NCI-H345 treated with DMSO at 0.1 percent for 48 hours (cell line): ENCODE measurements at regions not wholly inside any gene's neighbourhood (a gene's known extent, or its start where the extent isn't known, plus 50 kb on each side); places are given as distances from the start of the nearest gene placed in this dataset.
A peak's percentile ranks its signal among the peaks of the same experiment; 100 is the strongest.

Source experiments
- DNase-seq: peaks from one replicate; lab custom pipeline; 2025; ENCODE audit not compliant: unreplicated experiment; lab: John Stamatoyannopoulos, UW

DNA sequence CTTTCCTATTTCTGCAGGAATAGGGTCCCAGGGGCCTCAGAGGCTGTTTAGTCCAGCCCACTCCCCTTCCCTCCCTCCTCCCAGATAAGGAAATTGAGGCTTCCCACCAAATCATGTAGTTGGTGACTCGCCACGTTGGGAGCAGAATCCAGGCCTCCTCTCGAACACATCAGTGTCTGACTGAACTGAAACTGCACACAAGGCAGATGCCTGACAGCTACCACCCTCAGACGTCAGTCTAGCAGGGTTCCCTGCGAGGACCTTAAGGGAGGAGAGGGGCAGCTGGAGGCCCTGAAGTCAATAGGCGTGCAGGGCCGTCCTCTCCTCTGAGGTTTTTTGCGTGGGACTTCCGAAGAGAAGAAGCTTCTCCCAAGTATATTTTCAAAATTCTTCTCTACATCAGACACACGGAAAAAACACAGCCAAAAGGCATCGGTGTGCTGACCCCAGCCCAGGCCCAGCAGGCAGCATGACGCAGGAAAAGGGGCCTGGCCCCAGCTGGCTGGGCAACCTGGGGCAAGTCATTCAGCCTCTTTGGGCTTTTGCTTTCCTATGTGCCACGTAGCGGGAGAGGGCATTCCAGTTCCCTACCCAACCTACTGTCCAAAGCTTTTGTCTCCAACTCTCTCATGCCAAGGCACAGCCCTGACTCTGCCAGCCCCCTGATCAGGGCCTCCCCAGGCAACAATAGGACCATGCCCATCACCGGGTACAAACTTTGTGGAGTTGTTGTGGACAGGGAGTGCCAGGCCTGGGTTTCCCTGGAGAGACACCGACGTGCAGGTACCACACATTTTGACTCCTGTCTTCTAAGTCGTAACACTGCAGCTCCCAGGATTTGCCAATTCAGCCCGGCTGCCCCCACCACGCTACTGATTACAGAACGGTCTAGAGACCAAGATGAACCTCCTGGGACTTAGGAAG lies 283.1 kb downstream of the XXYLT1 start:
- DNase-seq: no peak

DNA sequence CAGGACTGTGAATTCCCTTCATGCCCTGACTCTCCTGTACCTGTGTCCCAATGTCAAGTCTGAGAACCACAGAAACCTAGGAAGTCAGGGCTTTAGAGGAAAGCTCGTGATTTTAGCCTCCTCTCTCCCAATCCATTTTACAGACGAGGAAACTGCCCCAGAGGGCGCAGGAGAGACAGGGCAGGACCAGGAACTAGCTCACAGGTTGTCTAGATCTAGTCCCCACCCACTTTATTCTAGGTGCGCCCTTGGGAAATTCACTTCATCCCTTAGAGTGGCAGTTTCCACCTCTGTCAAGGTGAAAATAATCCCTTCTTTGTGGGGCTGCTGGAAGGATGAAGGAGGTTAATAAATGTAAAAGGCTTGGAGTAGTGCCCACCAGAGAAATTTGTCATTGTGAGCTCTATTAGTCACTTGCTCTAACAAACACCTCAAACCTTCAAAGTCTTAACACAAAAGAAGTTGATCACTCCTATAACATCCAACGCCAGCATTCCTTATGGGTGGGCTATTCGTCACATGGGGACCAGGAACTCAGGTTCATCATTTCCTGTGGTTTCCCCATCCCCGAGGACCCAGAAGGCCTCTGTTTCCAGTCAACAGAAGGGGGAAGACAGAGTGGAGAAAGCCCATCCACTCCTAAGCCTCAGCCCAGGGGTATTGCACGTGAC lies 282.3 kb downstream of the XXYLT1 start:
- DNase-seq: no peak

DNA sequence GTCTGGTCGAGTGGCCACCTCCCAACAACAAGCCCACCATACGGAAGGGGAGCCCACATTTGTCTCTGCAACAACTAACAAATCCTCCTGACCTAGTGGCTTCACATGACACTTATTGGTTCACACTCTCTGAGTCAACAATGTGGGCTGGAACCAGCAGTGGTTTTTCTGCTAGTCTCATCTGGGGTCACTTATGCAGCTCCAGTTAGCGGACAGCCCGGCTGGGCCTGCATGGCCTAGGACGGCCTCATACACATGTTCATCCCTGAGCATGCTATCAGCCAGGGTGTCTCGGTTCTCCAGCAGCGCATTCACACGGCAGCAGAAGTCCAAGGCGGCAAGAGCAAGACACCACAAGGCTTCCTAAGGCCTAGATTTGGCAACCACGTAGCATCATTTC lies 281.7 kb downstream of the XXYLT1 start:
- no peak for DNase-seq

DNA sequence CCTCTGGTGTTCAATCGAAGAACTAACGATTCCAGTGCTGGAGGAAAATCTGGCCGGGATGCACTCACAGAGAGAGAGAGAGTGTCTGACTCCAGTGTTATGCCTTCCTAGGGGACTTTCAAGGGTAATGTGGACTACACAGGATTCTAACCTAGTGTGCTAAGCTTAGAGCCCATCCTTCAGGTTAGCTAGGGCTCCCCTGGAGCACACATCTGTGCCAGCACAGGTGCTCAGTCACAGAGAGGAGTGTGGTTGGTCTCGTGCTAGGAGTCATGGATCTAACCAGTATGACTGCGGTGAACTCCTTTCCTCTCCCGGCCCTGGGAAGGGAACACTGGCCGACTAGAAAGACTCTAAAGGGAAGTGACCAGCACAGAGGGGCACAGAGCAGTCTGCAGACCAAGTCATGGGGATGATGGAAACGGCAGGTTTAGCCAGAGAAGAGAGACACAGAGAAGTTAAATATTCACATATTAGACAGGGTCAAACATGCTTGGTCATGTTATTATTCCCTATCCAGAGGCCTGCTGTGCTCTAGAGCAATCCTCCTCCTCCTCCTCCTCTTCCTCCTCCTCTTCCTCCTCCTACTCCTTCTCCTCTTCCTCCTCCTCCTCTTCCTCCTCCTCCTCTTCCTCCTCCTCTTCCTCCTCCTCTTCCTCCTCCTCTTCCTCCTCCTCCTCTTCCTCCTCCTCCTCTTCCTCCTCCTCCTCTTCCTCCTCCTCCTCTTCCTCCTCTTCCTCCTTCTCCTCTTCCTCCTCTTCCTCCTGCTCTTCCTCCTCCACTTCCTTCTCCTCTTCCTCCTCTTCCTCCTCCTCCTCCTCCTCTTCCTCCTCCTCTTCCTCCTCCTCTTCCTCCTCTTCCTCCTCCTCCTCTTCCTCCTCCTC lies 280.3 kb downstream of the XXYLT1 start:
- no peak for DNase-seq

DNA sequence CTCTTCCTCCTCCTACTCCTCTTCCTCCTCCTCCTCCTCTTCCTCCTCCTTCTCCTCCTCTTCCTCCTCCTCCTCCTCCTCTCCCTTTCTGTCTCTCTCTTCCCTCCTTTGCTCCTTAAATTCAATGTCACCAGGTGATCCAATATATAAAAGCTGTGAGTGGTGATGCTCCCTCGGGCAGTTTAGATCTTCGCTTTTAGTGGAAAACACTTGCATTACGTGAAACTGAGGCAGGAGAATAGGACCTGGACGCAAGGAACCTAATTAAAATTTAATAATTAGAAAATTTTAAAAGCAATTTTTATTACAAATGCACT lies 279.7 kb downstream of the XXYLT1 start:
- DNase-seq: no peak

DNA sequence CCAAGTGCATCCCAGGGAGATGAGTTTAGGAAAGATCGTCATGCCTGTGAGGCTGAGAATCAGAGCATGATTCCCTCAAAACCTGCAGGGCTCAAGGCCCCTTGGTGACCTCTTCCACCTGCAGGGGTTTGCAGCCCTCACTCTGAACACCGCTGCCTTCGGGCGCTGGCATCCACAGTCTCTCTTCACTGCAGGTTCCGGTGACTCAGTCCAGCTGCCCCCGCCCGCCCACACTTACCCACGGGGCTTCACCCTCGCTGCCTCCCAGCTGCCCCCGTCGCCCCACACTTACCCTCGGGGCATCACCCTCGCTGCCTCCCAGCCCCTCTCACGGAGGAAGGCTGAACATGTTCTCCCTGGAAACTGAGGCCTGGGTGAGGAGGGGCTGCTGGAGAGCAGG lies 277.1 kb downstream of the XXYLT1 start:
- DNase-seq: no peak

DNA sequence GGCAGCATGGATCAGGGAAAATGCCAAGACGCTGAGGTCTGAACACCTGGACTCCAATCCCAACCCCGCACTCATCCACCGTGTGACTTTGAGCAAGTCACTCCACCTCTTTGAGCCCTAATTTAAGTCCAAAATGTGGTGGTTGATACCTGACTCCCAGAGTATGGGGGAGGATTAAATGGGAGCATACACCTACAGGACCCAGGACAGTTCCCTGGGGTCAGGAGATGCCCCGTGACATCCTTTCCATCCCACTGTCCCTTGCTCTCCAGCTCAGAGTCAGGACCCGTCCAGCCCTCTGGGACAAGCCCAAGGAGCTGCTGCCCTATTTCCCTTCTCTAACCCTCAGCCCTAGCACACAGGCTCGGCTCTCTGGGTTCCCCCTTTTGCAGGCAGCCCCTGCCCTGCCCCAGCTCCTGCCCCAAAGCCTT lies 276.4 kb downstream of the XXYLT1 start:
- no peak for DNase-seq

DNA sequence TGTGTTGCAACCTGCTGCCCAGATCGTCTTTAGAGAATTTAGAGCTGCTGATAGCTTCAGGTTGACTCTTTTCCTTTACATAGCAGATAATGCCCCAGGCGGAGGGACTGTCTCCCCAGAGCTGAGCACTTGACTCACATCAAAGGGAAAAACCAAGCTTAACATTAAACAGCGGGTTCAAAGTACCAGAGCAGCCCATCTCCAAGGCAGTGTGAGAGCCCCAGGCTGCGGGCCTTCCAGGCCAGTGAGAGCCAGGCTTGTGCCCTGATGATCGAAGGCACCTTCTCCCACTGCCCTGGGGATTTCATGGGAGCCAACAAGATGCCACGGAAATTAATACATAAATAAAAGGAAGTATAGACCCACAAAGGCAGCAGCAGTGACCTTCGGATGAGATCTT lies 275.6 kb downstream of the XXYLT1 start:
- no peak for DNase-seq

DNA sequence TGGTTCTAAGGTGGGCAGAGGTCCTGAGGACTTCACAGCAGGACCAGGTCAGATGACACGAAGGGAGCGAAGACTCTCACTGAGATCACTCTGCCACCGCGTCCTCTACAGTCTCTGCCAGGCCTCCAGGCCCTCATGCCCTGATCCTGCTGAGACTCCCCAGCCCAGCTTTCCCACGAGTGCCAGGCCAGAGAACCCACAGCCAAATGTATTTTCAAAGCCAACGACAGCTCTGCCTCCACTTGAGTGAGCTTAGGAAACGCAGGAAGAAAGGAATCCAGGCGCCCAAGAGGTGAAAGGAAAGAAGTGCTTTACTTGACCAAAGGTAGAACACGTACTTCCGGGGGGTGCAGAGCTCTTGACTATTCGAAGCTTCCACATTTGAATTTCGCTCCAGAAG lies 275.0 kb downstream of the XXYLT1 start:
- no peak for DNase-seq

DNA sequence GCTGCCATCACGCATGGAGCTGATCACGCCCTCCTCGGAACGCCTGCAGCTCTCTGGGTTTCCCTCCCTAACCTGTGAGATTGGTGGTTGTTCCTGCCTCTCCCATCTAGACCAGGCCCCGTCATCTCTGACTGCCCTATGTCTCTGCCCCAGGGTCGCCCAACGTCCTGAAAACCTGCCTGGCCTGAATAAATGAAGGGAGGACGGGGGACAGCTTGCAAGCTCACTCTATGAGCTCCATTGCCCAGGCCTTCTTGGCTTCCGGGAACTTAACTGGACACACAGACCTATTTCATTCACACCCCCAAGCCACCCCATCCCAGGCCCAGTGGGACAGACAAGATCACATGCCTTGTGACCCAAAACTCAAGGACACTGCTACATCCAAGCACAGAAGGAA lies 274.2 kb downstream of the XXYLT1 start:
- no peak for DNase-seq

DNA sequence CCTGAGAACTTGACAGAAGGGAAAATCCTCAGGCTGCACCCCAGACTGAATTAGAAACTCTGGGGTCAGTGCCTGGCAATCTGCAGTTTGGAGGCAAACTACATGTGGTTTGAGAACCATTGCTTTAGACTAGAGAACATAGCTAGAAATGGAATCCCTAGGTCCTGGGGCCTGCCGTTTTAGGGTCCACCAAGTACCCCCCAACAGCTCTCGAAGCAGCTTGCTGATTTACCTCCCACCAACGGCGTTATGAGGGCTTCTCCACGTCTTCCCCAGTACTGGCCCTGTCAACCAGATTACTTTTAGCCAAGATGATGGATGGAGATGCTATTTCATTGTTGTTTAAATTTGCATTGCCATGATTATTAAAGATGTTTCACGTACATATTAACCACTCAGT lies 272.5 kb downstream of the XXYLT1 start:
- no peak for DNase-seq

DNA sequence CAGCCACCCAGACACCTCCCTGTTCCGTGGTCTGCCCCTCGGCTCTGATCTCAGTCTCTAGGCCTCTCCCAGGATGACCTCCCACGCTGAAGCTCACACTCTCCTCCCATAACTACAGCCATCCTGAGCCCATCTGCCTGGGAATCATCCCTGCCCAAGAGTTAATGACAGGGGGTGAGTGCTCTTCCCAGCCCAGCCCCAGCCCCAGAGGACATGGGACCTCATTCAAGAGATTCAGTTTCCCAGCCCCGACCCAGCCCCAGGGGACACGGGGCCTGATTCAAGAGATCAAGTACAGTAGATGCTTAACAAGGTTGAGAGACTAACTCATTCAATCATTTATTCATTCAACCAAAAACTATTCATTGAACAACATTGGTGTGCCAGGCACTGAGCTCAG lies 272.0 kb downstream of the XXYLT1 start:
- no peak for DNase-seq

DNA sequence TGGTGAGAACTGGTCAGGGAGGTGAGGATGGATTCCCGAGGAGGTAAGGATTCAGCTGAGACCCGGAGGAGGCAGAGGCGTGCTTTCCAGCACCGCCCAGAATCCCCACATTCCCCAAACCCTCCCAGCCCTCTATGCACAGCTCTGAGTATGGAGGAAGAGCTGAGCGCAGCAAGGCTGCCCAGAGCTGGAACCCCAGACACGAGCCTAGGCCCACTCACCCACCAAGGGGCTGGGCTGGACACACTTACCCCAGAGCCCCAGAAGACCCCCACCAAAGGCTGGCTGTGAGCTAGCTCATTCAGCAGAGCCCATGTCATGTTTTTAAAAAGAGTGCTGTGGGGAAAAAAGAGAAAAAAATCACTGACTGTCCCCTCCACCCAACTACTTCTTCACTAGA lies 271.5 kb downstream of the XXYLT1 start:
- no peak for DNase-seq

DNA sequence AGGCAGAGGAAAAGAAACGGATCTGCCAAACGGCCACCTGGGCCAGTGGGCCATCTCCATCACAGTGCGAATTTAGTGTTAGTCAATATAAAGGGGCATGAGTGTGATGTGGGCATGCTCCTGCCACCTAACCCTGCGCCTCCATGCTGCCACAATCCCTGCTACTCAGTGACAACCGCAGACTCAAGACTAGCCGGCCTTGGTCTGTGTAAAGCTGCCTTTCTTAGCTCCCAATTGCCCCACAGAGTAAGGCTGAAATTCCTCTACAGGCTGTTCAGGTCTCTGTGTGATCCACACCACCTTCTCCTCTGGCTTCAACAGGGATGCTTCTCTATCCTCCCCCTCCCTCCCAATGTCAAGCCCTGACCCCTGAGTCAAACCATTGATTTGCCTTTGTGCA lies 269.7 kb downstream of the XXYLT1 start:
- no peak for DNase-seq

DNA sequence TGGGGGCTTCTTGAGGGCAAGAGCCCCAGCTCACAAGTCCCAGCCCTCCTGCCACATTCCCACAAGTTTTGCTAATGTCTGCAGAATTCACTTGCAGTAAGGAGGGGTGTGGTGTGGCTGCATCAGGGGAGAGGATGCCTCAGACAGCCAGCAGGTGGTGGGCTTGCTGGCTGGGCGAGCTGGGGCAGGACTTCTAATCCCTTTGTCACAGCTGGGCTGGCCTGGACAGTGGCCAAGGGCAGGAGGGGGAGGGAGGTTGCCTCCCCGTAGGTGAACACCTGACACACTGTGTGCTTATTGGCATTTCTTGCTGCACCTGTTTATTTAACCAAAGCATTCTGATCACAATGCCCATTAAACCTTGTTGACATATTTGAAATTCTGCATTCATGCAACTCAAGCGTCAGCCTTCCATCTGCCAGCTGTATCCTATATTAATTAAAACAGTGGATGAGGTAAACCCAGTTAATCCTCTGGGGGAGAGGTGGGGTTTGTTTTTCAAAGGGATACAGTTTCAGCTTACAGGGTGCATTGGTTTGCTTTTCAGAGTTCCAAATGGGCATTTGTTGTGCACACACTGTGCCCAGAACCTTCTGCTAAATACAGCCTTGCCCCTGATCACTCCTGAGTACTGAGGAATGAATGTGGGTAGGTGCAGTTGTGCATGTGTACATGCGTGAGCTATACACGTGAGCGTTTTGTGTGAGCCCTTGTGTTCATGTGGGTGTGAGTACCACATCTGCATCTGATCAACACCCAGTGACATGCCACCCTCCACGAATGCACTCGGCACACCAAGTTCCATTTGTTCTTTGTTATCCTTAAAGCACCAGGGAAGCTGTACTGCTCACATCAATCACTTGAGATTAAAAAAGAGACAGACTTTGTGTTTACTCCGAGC lies 268.7 kb downstream of the XXYLT1 start:
- peak; percentile 99 for DNase-seq

DNA sequence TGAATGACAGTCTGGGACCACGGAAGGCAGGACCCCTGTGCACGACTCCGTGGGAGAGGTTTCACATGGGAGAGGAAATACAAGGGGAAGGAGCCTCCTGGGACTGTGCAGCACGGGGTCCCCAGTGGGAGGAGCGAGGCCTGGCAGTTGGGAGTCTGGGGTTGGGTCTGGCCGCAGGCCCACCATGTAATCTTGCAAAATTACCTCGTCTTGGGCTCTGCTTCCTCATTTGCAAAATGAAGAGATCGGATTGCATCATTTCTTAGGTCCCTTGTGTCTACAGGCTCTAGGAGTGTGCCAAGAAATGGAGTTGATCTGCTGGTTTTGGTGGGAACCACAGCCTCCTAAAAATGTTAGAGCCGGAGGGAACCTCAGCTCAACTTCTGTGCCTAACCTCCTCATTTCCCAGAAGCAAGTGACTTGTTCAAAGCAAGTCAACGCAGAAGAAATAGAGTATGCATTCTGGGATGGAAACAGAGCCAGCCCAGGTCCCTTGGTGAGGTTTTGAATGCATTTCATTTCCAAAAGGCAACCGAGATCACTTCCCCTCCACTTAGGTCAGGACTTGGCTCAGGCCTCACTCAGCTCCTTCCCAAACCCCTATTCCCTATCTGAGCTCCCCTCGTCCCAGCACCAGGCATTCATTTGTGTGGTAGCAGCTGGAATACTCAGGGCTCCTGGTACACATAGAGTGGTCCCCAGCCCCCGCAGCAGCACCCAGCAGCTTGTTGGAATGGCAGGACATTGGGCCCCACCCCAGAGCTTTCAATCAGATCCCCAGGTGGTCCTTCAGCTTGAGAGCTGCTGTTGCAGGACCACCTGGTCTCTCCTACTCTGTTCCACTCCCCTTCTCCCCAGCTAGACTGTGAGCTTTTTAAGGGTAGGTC lies 267.7 kb downstream of the XXYLT1 start:
- DNase-seq: no peak

DNA sequence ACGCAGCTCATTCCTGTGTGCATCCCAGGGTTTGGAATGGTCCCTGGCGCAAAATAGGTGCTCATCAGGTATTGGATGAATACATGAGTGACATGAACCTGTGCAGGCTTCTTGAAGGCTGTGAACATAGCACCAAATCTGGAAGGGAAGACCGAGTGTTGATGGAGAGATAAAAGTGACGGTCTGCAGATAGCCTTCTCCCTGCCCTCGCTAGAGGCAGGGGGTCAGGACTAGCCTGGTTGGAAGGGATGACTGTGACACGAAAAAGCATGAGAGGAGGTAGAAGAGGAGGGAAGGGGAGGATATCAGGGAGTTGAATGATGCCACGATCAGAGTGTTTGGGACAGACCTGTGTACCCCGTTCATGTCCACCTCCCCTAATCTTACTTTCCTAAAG lies 267.1 kb downstream of the XXYLT1 start:
- no peak for DNase-seq

DNA sequence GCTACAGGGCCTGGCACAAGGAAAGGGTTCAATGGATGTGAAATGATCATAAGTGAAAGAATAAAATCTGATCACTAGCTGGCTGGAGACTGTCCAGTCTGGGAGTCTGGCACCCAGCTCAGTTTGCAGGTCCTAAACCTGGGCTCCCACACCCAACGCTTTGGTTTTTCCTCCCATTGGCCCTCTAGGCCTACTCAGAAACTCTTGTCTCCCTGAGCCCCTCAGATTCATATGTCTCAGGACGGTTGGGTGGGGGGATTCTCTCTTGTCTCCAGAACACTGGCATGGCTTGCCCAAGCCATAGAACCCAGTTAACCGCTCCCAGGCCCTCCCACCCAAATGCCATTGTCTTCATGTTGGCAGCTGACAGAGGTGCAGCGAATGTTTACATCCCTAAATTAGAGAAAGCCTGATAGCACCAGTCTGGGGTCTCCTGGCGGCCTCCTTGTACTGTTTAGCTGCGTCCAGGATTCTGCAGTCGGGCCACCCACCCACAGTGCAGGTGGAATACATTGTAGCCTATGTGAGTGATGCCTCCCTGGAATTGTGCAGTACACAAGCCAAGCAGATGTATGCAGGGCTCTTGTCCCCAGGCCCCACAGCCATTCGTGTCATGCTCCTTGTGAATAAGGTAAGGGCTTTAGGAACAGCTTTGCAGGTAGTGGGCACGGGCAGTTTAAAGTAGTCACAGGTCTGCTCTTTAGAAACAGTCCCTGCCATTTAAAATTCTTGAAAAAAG lies 266.3 kb downstream of the XXYLT1 start:
- DNase-seq: no peak

DNA sequence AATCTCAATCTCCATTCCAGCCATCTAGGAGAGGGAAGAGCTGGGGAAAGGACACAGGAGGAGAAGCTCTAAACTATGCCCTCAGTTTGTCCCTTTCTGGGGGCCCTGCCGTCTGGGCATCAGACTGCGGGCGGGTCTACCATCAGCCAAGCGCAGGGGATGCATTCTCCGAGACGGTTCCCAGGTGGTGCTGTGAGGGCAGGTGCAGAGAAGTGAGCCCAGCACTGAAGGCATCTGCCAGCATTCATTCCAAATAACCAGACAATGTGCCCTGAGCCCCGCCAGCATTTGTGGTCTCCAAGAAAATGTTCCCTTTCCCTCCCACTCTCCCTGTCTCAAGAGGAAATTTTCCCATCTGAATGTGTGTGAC lies 265.7 kb downstream of the XXYLT1 start:
- no peak for DNase-seq
